ENCODE measurements at regions not wholly inside any gene's neighbourhood (a gene's known extent, or its start where the extent isn't known, plus 50 kb on each side); places are given as distances from the start of the nearest gene placed in this dataset.

DNA sequence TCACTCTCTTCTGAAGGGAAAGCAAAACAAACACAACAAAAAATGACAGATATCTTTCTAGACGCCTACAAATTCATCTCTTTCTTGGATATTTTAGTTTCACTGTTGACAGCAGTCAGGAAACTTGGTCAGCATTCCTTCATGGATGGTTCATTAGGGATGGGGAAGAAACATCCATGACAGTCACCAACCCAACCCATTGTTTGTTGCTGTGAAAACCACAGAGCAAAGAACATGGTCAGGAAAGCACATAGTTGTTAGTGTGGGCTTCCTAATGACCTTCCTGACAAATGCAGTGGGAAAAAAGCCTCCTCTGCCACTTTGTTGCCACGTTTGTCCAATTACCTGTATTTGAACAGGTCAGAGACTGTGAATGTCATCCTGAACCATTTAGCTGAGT is 139.8 kb upstream of the SNX19 start:
- H3K27ac Mint-ChIP-seq = no peak overlapping the region
- no peak for DNase-seq (ENCODE audit: low spot score)
- Histone ChIP-seq H3K4me3 (no peak overlapping the region), H3K27ac (no peak overlapping the region), H4K20me1 (ENCODE audit: low read depth) (no peaks in the 10 kb centered on the region), H3K4me1 (peaks cover 9% of the 10 kb centered on the region), H3K4me2 (no peak overlapping the region), H3K9ac (no peak overlapping the region), H3K9me3 (ENCODE audit: low read depth) (no peaks in the 10 kb centered on the region), H3F3A (ENCODE audit: low read depth) (no peaks in the 10 kb centered on the region), H3K27me3 (no peaks in the 10 kb centered on the region), H2AFZ (replicated peaks) (no peak overlapping the region), H3K79me2 (ENCODE audit: low read depth) (no peaks in the 10 kb centered on the region), H3K36me3 (no peaks in the 10 kb centered on the region)
- H3K4me1 Mint-ChIP-seq = no peaks in the 10 kb centered on the region
- TF ChIP-seq, protein P1, sequence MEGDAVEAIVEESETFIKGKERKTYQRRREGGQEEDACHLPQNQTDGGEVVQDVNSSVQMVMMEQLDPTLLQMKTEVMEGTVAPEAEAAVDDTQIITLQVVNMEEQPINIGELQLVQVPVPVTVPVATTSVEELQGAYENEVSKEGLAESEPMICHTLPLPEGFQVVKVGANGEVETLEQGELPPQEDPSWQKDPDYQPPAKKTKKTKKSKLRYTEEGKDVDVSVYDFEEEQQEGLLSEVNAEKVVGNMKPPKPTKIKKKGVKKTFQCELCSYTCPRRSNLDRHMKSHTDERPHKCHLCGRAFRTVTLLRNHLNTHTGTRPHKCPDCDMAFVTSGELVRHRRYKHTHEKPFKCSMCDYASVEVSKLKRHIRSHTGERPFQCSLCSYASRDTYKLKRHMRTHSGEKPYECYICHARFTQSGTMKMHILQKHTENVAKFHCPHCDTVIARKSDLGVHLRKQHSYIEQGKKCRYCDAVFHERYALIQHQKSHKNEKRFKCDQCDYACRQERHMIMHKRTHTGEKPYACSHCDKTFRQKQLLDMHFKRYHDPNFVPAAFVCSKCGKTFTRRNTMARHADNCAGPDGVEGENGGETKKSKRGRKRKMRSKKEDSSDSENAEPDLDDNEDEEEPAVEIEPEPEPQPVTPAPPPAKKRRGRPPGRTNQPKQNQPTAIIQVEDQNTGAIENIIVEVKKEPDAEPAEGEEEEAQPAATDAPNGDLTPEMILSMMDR (IDR thresholded peaks at IDR 0.05) = no peak
- no peak for TF ChIP-seq EZH2 (IDR thresholded peaks at IDR 0.05)
- no peak for TF ChIP-seq EZH2phosphoT487 (IDR thresholded peaks at IDR 0.05)
- H3K27me3 Mint-ChIP-seq (ENCODE audit: insufficient read depth, low read depth) = peaks cover 9% of the 10 kb centered on the region
- H3K36me3 Mint-ChIP-seq = no peaks in the 10 kb centered on the region
- no peak overlapping the region for H3K4me3 Mint-ChIP-seq
- no peaks in the 10 kb centered on the region for H3K9me3 Mint-ChIP-seq

DNA sequence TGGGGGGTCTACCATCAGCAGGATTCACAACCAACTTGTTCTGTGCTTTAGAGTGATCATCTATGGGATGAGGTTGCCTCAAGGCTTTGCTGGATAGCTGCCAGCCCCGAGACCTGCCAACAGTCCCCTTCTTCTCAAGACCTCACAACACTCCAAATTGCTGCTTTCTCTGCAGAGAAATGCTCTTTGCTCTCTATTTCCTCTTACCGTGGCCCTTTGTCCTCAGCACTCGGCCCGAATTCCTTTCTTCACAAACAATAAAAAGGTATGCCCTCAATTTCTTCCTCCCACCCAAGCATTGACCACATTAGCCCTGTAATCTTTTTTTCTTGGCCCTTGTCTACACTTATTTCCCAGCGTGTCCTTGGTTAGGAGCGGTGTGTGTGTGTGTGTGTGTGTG is 147.4 kb upstream of the SNX19 start:
- peak overlapping the region; percentile 88 for H2AFZ ChIP-seq (replicated peaks)
- H3K36me3 Mint-ChIP-seq = no peaks in the 10 kb centered on the region
- no peak overlapping the region for H3K27ac ChIP-seq
- H3K4me3 Mint-ChIP-seq = no peak overlapping the region
- DNase-seq (ENCODE audit: low spot score) = peak; percentile 34
- H3K4me1 ChIP-seq = peaks cover 5% of the 10 kb centered on the region
- H3K9me3 ChIP-seq (ENCODE audit: low read depth) = no peaks in the 10 kb centered on the region
- H3K9me3 Mint-ChIP-seq = no peaks in the 10 kb centered on the region
- H3F3A ChIP-seq (ENCODE audit: low read depth) = no peaks in the 10 kb centered on the region
- TF ChIP-seq, protein P1 (IDR thresholded peaks at IDR 0.05) = no peak
- TF ChIP-seq EZH2 (IDR thresholded peaks at IDR 0.05) (no peak), EZH2phosphoT487 (IDR thresholded peaks at IDR 0.05) (no peak)
- H3K79me2 ChIP-seq (ENCODE audit: low read depth) = no peaks in the 10 kb centered on the region
- H4K20me1 ChIP-seq (ENCODE audit: low read depth) = no peaks in the 10 kb centered on the region
- no peak overlapping the region for H3K4me2 ChIP-seq
- H3K27me3 ChIP-seq = no peaks in the 10 kb centered on the region
- H3K27me3 Mint-ChIP-seq (ENCODE audit: insufficient read depth, low read depth) = peaks cover 13% of the 10 kb centered on the region
- H3K27ac Mint-ChIP-seq = no peak overlapping the region
- H3K9ac ChIP-seq = no peak overlapping the region
- H3K36me3 ChIP-seq = no peaks in the 10 kb centered on the region
- peaks cover 2% of the 10 kb centered on the region for H3K4me1 Mint-ChIP-seq
- H3K4me3 ChIP-seq = no peak overlapping the region

DNA sequence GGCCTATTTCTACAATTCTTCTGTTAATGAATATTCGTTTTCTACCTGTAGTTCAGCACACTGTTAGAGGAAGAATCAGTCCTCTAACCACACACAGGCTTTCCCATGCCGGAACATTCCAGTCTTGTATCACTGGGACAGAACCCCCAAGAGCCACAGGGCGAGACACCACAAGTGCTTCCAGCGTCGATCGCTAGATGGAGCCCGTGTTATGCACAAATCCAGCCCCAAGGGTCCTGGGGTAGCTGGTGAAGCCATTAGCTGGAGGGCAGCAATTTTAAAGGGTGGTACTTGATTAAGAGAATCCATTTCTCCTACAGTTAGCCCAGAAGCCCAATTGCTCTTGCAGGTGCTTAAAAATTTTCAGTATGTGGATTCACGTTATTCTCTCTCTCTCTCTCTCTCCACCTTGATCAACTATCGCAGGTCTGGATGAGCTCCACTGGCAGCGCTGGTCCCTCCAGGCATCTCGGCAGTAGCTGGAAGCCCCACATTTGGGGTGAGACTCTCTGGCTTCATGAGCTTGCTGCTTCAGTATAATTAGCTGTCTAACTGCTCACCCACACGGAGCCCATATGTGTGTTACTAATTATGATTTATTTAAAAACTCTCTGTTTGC is 148.2 kb upstream of the SNX19 start:
- no peak overlapping the region for H3K4me3 ChIP-seq
- no peaks in the 10 kb centered on the region for H3K9me3 ChIP-seq (ENCODE audit: low read depth)
- Mint-ChIP-seq H3K9me3 (no peaks in the 10 kb centered on the region), H3K36me3 (no peaks in the 10 kb centered on the region), H3K4me1 (peaks cover 2% of the 10 kb centered on the region), H3K4me3 (no peak overlapping the region), H3K27me3 (ENCODE audit: insufficient read depth, low read depth) (peaks cover 12% of the 10 kb centered on the region), H3K27ac (peak overlapping the region; percentile 39)
- H3K4me1 ChIP-seq = peaks cover 5% of the 10 kb centered on the region
- no peaks in the 10 kb centered on the region for H3K79me2 ChIP-seq (ENCODE audit: low read depth)
- H3K27ac ChIP-seq = no peak overlapping the region
- peak; percentile 88 for DNase-seq (ENCODE audit: low spot score)
- H3F3A ChIP-seq (ENCODE audit: low read depth) = no peaks in the 10 kb centered on the region
- H4K20me1 ChIP-seq (ENCODE audit: low read depth) = no peaks in the 10 kb centered on the region
- H3K9ac ChIP-seq = no peak overlapping the region
- H2AFZ ChIP-seq (replicated peaks) = peak overlapping the region; percentile 88
- TF ChIP-seq, protein P1 (IDR thresholded peaks at IDR 0.05) = peak; percentile 95
- TF ChIP-seq EZH2phosphoT487 (IDR thresholded peaks at IDR 0.05) = no peak
- no peaks in the 10 kb centered on the region for H3K36me3 ChIP-seq
- no peaks in the 10 kb centered on the region for H3K27me3 ChIP-seq
- no peak overlapping the region for H3K4me2 ChIP-seq
